ENCODE measurements at regions not wholly inside any gene's neighbourhood (a gene's known extent, or its start where the extent isn't known, plus 50 kb on each side); places are given as distances from the start of the nearest gene placed in this dataset.
"Not testable (repeated sequence)": the region's sequence is repeated elsewhere in the genome, so short reads cannot be mapped to it uniquely, and the experiment has no call there.

DNA sequence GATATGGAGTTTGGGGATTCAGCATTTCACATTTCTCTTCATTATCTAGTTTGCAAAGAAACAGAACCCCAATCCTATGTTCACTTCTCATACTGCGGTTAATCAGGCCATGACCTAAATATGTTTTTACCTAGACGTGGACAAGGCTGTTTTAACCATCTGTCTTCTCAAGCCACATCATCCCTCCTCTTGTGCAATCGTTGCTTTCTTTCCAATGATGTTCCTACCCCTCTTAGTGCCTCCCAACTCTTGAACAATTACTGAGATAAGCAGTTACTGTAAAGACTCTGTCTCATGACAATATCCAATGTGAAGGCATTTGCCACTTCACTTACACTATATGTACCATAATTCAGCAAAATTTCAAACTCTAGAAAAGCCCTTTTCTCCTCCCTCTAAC lies 406.2 kb downstream of the LIG4 start:
- no peak for DNase-seq

DNA sequence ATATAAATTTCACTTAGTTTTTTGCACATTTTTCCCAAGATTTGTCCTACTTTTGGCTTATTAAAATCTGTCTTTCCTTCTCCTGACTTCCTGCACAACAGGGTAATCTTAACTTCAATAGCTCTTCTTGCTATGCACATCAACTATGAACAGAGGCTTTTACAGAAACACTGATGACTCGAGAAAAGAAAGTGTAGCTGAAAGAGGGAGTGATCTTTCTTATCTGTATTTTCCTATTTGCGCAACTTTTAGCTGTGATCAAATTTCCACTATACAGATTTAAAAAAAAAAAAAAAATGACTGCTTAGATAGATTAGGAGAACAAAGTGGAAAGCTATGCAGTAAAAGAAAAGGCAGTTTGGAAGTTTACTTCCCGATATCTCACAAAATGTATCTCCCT lies 406.9 kb downstream of the LIG4 start:
- no peak for DNase-seq

DNA sequence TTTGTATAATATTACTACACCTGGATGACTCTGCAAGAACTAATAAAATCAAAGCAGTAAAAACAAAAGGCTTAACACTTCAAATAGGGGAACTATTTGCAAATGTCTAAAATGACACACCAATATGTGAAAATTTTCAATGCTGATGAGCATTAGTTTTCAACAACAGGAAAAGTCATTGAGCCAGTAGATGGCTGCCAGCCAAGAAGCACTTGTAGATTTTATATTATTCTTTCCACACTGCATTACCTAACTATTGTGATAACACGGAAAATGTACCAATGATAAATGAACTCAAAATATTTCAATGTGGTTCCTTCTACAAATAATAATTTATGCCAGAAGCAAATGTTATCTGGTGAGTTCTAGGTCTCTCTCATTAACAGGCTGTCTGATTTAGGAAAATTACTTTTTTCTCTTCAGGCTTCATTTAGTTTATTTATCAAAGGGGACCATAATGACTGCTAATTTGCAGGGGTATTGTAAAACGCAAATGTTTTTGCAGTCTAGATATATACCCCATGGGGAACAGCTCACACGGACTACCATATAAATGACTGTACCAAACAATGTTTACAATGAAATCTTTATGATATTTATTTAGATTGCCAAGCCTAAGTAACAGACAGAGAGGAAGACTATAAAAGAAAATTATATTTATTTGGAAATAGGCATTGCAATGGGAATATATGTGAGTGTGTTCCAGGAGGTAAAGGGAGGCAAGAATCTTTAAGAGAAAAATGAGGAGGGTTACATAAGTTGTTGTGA lies 407.8 kb downstream of the LIG4 start:
- no peak for DNase-seq

DNA sequence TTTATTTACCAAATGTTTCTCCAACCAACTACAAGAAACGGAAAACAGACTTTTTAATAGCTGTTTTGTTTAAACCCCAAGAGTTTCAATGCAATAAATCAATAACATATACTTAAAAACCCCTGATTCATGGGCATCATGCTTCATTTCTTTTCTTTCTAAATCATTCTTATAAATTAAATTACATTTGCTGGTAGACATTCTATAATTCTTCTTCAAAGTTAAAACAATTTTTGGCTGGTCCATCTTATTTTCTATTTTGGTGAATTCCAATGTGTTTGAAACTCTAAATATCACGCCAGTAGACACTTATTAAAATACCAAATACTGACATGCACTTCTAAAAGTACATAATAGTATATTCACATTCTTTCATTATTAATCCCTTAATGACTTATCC lies 408.6 kb downstream of the LIG4 start:
- DNase-seq = no peak

DNA sequence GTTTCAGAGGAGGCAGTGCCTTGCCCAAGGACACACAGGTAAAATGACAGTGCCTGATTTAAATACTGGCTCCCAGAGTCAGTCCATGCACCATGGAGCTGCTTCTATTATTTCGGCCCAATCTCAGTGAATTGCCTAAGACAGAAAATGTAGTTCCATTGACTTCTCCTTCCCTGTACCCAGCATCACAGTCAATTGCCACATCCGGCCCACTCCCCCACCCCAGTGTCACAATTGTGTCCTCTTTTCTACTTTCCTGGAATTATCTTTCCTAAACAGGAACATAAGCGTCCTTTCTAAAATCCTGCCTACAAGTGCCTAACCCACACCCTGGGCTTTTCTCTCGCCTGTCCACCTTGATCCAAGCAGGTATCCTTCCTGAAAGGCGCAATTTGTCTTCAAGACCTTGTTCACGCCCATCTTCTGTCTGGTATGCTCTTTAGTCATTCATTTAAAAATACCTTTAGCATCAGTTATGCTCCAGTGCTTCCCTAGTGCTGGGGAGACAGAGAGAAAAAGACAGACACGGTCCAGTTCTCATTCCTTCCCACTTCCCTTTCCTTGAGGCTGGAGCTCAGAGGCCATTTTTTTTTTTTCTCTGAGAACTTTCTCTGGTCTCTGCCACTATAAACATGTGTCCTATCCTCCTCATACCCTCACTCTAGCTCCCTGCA lies 411.4 kb downstream of the LIG4 start:
- no peak for DNase-seq

DNA sequence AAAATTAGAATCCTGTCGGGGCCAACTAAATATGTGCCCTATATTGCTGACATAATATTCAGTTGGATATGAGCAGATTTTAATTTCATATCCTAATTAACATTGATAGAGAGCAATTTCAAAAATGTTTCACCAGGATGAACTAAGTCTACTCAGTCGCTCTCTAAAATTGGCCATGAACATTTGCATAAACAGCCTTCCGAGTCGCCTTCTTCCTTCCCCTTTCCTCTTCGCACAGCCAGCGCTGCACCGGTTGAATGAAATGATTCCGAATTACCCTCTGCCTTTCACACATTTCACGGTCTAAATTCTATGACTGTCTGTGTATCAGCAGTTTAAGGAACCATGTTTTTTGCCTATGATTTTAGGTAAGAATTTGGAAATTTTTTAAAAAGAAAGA lies 413.7 kb downstream of the LIG4 start:
- DNase-seq = no peak

DNA sequence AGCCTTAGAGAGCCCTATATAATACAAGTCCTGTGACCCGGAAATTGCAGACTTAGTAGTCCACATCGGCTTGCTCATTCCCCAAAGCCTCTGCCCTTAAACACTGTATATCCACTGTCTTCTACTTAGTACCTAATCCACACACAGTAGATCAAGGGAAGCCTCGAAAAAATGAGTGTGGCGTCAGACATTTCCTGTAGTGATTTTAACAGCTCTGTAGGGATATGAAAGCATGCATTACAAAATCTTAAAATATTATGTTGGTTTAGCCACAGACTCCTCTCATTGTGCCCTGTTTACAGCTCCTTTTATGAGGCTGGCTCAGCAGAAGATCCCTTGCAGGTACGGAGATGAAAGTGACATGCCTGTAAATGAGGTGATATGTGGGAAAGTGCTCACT lies 416.3 kb downstream of the LIG4 start:
- no peak for DNase-seq

DNA sequence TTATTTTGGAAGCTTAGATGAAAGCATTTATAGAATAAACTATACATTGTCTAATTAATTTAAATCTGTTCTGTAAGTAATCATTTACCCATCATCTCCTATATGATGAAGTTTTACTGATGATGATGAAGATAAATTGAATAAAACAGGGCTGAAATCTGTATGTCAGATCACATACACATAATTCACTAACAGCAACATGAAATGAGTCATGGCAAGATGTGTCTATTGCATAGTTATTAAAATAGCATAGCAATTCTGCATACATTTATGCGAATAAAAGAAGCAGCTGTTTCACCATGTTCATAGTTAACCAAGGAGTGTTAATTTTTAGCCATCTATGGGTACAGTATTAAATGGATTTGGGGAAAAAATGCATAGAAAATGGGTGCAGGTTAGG lies 424.9 kb downstream of the LIG4 start:
- DNase-seq = no peak

DNA sequence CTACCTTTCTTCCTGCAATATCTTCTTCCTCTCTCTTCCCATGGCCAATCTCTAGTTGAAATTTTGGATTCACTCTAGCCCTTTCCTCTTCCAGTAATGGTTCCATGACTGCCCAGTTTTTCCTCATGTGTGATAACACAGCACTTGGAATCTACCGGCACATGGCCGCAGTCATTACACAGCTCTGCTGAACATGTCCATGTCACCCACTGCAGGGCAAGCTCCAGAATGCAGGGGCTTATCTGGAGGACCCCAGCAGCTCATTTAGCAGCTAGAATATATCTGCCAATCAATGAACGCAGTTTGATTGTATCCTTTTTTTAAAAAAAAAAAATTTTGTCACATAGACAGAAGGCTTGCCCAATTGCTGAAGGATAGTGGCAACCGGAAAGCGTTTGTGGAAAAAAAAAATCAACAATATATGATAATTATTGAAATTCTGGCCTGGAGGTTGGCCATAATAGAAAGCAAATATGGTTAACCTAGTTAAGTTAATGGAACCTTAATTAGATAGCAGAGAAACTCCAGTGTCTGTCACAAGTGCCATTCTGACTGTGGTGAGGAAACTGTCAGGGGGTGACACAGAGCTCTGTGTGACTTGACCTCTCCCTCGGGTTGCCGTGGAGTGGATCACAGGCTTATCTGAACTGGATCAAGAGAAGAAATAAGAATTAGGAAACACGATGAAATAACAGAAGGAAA lies 426.7 kb downstream of the LIG4 start:
- no peak for DNase-seq

DNA sequence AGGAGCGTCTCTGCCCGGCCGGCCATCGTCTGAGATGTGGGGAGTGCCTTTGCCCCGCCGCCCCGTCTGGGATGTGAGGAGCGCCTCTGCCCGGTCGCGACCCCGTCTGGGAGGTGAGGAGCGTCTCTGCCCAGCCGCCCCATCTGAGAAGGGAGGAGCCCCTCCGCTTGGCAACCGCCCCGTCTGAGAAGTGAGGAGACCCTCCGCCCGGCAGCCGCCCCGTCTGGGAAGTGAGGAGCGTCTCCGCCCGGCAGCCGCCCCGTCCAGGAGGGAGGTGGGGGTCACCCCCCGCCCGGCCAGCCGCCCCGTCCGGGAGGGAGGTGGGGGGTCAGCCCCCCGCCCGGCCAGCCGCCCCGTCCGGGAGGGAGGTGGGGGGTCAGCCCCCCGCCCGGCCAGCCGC lies 432.7 kb downstream of the LIG4 start:
- not testable (repeated sequence) for DNase-seq

DNA sequence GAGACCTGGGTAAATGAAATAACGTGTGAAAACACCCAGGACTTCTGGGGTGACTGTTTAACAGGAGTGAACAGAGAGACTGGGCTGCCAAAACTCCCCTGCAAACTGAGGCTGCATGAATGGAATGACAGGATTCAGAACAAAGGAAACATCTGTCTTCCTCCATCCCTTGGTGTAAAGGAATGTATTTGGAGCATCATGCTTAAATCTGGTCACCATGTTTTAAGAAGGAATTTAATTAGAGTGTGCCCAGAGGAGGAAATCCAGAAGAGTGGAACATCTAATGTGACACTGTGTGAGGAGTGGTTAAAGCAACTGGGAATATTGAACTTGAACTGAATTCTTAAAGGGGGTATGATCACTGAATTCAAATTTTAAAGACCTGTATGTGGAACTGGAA lies 437.2 kb downstream of the LIG4 start:
- no peak for DNase-seq

DNA sequence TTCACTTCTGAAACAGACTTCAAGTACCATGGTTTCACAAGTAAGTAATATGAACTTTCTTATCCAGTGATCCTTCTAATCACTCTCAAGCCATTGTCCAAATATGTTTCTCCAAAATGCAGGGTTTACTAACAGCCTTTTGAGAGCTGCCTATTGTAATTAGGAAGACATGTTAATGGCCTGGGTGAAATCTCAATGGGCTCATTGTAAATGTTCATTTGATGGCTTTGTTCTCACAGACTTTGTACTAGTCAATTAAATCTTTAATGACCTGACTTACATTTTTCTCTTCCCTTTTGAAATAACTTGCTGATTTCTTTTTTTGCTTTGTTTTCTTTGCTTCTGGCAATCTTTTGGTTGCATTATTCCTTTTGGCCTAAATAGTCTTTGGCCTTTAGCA lies 444.8 kb downstream of the LIG4 start:
- no peak for DNase-seq

DNA sequence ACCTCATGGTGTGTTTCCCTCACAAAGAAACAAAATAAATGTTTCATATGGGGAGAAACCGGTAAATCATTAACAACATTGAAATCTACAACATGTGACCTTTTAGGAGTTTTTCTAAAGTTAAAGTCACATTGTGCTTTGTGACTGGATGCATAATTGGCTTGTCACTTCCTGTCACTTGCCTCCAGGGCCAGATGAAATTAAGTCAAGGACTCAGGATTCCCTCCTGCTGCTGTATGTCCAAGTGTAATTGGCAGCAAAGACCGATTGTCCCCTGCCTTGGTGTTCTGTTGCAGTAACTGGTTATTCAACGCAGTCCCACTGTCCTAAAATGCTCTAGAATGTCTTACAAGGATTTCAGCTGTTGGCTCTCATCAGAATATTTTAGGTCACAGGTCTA lies 448.2 kb downstream of the LIG4 start:
- no peak for DNase-seq

DNA sequence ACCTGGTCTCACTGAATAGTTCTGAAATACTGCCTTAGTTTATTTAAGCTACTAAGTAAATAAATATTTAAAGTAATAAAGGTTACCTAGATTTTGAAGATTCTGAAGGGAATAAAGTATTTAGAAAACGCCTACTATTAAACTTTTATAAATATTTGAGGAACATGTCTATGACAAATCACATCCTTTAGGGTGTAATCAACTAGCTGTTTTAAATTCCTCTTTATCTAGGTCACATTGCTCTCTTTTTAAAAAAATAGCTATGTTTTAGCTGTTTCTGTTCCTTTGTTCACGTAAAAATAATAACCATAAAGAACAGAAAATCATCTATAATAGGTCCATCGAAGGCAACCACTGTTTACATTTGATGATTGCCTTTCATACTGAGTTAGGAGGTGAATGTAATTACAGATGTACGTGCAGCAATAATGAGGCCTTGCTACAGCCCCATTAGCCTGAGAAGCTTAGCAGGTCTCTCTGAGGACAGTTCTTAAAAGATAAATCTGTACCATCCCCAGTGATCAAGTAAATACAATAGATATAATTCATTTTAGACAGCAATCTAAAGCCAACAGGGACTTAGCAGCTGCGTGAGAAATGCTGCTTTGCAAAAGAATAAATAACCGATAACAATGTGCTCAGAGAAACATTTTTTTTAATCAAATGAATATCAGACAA lies 449.5 kb downstream of the LIG4 start:
- no peak for DNase-seq

DNA sequence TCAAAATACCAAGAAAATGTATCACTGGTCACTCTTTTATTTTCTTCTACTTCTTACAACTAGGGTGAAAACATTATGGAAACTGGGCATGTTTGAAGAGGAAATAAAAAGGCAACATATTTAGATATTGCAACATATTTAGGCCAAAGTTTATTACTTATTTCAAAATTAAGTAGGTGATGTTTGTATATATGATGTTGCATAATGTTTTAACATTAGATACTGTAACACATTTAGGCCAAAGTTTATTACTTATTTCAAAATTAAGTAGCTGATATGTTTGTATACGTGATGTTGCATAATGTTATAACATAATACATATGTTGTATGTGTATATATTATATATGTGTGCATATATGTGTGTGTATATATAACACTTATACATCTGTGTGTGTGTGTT lies 451.3 kb downstream of the LIG4 start:
- no peak for DNase-seq

DNA sequence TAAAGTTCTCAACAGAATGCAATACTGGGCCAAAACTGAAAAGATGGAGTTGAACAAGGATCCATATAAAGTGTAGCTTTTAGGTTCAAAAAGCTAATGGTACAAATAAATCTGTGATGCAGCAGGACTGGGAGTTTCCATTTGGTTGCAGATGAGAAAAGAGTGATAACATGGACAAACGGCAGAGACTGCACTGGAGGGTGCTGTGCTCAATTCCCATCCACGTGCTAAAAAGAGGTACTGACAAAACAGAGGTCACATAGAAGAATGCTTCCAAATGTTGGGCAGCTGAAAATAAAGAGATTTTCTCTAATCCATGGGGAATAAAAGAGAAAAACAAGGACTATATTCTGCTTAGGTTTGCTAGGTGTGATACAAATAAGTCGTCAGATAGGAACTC lies 461.6 kb downstream of the LIG4 start:
- DNase-seq = no peak

DNA sequence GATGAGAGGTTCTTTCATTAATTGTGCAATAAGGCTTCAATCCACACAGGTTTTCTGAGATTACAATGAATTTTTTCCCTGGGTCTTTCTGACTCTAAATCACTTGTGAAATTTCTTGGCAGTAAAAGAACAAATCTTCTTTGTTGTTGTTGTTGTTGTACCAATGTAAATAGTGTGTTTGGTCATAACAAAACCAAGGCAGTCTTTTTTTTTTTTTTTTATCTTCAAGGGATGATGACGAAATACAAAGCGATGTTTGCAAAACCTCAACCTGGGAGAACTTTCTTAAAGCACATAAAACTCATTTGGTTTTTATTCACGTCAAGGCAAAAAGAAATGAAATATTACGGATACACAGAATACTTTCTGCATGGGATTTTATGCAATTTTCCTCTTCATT lies 462.0 kb downstream of the LIG4 start:
- DNase-seq = no peak

DNA sequence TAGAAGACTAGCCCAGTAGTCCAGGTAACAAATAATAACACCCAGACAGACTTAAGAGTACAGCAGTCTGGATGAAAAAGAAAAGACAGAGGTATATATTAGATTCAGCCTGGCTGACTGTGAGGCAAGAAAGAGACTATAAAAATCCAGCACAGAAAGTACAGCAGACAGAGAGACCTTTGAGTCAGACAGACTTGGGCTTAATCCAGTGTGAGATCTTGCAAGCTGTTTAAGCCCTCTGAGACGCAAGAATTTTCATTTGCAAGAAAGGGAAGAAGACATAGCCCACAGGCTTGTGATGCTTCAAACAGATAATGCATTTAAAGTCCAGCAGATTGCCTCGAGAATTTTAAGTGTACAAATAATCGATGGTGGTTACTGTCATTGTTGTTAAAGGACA lies 471.4 kb downstream of the LIG4 start:
- no peak for DNase-seq

DNA sequence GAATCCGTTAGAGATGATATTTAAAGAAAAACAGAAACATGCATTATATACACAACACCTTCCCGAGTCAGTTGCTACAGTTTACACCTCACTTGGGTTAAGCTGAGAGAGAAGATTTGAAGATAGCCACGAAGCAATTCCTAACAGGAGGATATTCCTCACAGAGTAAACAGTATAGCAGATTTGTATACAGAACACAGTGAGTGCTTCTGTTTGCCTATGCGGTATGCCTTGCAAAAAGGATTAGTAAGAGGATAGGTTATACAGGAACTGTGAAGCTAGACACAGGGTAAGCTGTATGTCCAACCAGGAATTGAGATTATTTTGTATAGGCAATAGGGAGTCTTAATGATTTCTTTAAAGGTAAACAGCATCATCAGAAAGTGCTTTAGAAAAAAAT lies 471.8 kb downstream of the LIG4 start:
- DNase-seq = no peak

DNA sequence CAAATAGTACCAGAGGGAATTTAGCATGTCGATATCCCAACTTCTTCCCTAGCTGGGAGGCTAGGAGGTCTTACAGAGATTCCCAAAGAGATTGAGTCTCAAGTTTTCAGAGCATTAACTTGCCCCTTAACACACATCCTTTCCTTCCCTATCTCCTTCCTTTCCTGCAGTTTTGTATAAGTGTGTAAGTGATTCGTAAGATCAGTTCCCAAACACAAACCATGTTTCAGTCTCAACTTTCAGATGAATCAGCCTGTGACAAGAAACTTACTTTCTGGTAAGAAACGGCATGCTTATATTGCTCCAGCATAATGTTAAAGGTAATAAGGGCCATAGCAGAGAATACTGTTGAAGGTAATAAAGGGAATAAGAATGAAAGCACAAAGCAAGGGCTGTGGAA lies 472.2 kb downstream of the LIG4 start:
- DNase-seq = no peak

DNA sequence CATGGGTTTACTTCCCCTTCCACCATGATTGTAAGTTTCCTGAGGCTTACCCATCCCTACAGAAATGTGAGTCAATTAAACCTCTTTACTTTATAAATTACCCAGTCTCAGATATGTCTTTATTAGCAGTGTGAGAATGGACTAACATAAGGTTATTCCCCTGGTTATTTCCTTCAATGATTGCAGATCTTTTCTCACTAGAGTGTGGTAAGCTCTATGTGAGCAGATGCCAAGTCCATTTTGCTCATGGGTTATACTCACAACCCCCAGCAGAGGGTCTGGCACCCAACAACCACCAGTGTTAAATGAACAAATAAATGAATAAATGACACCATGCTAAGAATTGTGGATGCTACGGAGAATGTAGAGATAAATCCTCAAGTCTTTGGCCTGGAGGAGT lies 472.8 kb downstream of the LIG4 start:
- no peak for DNase-seq

DNA sequence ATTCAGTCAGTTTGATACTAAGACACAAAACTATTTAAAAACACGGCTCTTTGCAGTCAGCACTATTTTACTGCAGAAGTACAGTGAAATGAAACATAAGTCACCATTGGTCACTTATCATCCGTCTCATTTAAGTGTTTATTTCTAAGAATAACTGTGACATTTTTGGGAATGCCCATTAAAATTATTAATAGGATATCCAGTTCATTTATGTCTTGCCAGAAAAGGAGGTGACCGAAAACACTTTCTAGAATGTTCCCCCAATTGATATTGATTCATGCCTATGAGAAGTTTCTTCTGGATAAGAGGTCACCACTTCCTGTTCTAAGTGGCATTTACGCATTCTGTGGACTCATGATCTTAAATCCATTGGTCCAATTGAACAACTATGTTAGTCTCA lies 477.3 kb downstream of the LIG4 start:
- no peak for DNase-seq

DNA sequence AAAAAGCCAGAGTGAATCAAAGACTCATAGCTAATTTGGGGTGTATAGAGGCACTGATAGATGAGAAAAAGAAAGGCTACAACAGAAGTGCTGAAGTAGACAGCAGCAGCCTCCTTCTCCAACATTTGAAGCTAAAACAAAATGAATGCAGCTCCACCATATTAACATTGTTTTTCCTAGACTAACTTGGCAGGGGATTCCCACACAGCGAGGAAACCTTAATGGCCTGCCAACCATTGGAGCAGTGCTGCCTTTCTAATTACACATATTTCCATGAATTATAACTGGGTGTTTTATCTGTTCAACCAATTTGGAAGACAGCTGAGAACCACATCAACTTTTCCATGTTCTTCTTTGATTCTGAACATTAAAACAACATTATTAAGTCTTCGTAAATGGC lies 478.6 kb downstream of the LIG4 start:
- no peak for DNase-seq

DNA sequence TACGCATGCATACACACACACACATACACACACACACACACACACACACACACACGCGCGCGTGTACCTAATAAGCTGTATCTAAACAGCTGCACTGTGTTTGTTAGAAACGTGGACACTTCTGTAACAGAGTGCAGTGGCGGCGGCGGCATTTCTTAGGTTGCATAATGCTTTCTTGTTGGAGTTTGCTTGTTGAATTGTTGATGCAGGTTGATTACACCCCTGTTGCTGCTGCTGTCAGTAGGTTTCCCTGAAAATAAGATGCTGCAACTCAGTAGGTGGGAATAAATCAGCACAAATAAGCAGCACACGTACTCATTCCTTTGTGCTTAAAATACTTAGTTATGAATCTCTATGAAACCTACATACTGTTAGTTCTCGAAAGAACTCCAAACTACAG lies 479.2 kb downstream of the LIG4 start:
- no peak for DNase-seq
